H1 (cell line): ENCODE measurements at regions not wholly inside any gene's neighbourhood (a gene's known extent, or its start where the extent isn't known, plus 50 kb on each side); places are given as distances from the start of the nearest gene placed in this dataset.

Source experiments
- BCL11A ChIP-seq, 2 experiments: IDR thresholded peaks; one replicate each; pipeline ENCODE4 v1.6.1; 2011; ENCODE audit warnings: low read depth in 2 of 2, low read length in 2 of 2, mild to moderate bottlenecking in 2 of 2
- CBX5 ChIP-seq: fragments of 300-800, 300-1000 bp; sonication (generic); IDR thresholded peaks from 2 replicates; pipeline ENCODE4 v1.7.1; 2016; ENCODE audit warnings: antibody characterized with exemption, low read length, low read depth
- EGR1 ChIP-seq: IDR thresholded peaks from 2 replicates; pipeline ENCODE4 v1.6.1; 2011; ENCODE audit warnings: low read depth, low read length, borderline replicate concordance
- KDM1A ChIP-seq: fragments of 200-600, 300-600 bp; sonication (generic); IDR thresholded peaks from 2 replicates; pipeline ENCODE4 v1.7.1; 2016; ENCODE audit warnings: mild to moderate bottlenecking, low read length, borderline replicate concordance
- PHF8 ChIP-seq: fragments of 200-600 bp; sonication (generic); conservative IDR thresholded peaks from 2 replicates; pipeline ENCODE4 v1.7.1; 2012; ENCODE audit warnings: low read depth, mild to moderate bottlenecking, inconsistent platforms, low read length, moderate library complexity
- SRF ChIP-seq: IDR thresholded peaks from 2 replicates; pipeline ENCODE4 v1.6.1; 2011; ENCODE audit warnings: mild to moderate bottlenecking, low read depth, low read length, moderate library complexity
- TEAD4 ChIP-seq: IDR thresholded peaks from 2 replicates; pipeline ENCODE4 v1.6.1; 2012; ENCODE audit warnings: low read depth, low read length, inconsistent platforms, mixed read lengths

DNA sequence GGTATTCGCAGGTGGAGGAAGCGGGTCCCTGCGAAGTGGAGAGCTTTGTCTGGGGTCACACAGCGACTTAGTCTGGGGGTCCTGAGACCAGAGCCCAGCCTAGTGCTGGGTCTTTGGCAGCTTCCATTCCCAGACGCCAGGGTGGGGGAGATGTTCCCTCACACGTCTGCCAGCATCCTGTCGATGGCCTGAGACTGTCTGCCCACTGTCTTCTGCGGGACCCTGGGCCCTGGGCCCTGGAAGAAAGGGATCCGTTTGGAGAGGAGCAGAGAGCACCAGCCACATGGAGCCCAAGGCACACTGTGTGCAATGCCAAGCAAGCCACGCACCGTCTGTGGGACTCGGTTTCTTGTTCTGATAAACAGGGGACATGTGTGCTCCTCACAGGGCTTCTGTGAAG is 197.2 kb downstream of the KIF26A start (continued):
- TF ChIP-seq BCL11A (IDR thresholded peaks at IDR 0.05; ENCODE audit: low read depth in 2 of 2, low read length in 2 of 2), result no peak
- no peak for TF ChIP-seq PHF8
- no peak for TF ChIP-seq CBX5
- TF ChIP-seq EGR1, result no peak
- no peak for TF ChIP-seq KDM1A
- no peak for TF ChIP-seq SRF
- TF ChIP-seq TEAD4, result no peak
- TF ChIP-seq, all 59 proteins: peak for 0
